Liver (tissue), 3 donors: ENCODE measurements at regions not wholly inside any gene's neighbourhood (a gene's known extent, or its start where the extent isn't known, plus 50 kb on each side); places are given as distances from the start of the nearest gene placed in this dataset.

ENCODE experiments used
- CTCF ChIP-seq: fragments of 150-350 bp; IDR thresholded peaks from 2 replicates; pipeline ENCODE4 v1.5.1; 2017; ENCODE audit warnings: improper control_type of control experiment, low read depth, low read length; ENCODE audit not compliant: missing input control
- EGR1 ChIP-seq, 2 donors: IDR thresholded peaks; 2 replicates each; pipeline ENCODE4 v1.6.1; 2016 to 2018; ENCODE audit warnings: antibody characterized with exemption in 2 of 2, low read depth in 2 of 2
- MAX ChIP-seq: IDR thresholded peaks from 2 replicates; pipeline ENCODE4 v1.6.1; 2016; ENCODE audit warnings: antibody characterized with exemption
- RAD21 ChIP-seq, 2 donors: IDR thresholded peaks; 2 replicates each; pipeline ENCODE4 v1.6.1; 2016; ENCODE audit warnings: antibody characterized with exemption in 2 of 2, mild to moderate bottlenecking in 2 of 2
- REST ChIP-seq: IDR thresholded peaks from 2 replicates; pipeline ENCODE4 v1.6.1; 2016; ENCODE audit warnings: antibody characterized with exemption, mild to moderate bottlenecking
- TAF1 ChIP-seq: conservative IDR thresholded peaks from 2 replicates; pipeline ENCODE4 v1.6.1; 2016; ENCODE audit warnings: antibody characterized with exemption, mild to moderate bottlenecking
- ZBTB33 ChIP-seq: IDR thresholded peaks from 2 replicates; pipeline ENCODE4 v1.6.1; 2016; ENCODE audit warnings: antibody characterized with exemption
- donor health status: healthy.
- donor health status: healthy.

GRCh38 chr2:22882643-22883042, 502.3 kb upstream of the KLHL29 start:
- TF ChIP-seq MAX (no peak), CTCF (no peak), EGR1 (IDR thresholded peaks at IDR 0.05; ENCODE audit: low read depth in 2 of 2) (no peak), ZBTB33 (no peak), REST (no peak), RAD21 (IDR thresholded peaks at IDR 0.05) (no peak), TAF1 (no peak)
